Caco-2 (cell line): ENCODE measurements at regions not wholly inside any gene's neighbourhood (a gene's known extent, or its start where the extent isn't known, plus 50 kb on each side); places are given as distances from the start of the nearest gene placed in this dataset.

Experiments
- BruUV-seq: library from RNA; stranded (reverse); fragments of 400-500 nt; replicated peaks from 2 replicates; lab custom pipeline; 2021; lab: Mats Ljungman, UMichigan
- CTCF ChIA-PET: fragments of 300-600 bp; sonication (Branson Sonifier 250); formaldehyde crosslinking; loops from one replicate; lab custom pipeline; 2022; ENCODE audit warnings: antibody characterized with exemption; lab: Charles Lee
- POLR2A ChIA-PET: fragments of 300-600 bp; sonication (Branson Sonifier 250); formaldehyde crosslinking; loops from one replicate; lab custom pipeline; 2022; ENCODE audit warnings: antibody characterized with exemption; lab: Charles Lee
- DNase-seq, 2 experiments: peaks; one replicate each; pipeline versions ENCODE4 v3.0.0 to v3.0.0-alpha.2; 2020 to 2022
- H3K27me3 ChIP-seq: replicated peaks from 2 replicates; pipeline ENCODE4 v1.6.0; 2011; ENCODE audit warnings: low read length; ENCODE audit not compliant: control insufficient read depth, insufficient read depth
- H3K36me3 ChIP-seq: 2 replicates; pipeline ENCODE4 v1.5.1; 2011; ENCODE audit warnings: low read length; ENCODE audit not compliant: control insufficient read depth, insufficient read depth
- H3K4me1 ChIP-seq: fragments of 250-450 bp; sonication (Bioruptor Pico); 2 replicates; pipeline ENCODE4 v1.5.1; 2020; ENCODE audit warnings: mild to moderate bottlenecking
- H3K4me3 ChIP-seq: 2 replicates; pipeline ENCODE4 v1.5.1; 2011; ENCODE audit warnings: low read depth, mild to moderate bottlenecking, control low read depth, low read length
- H3K9me3 ChIP-seq: fragments of 250-450 bp; sonication (Bioruptor Pico); 2 replicates; pipeline ENCODE4 v1.5.1; 2020; ENCODE audit warnings: mild to moderate bottlenecking, moderate library complexity
- H3K27ac Mint-ChIP-seq: one replicate; pipeline ENCODE4 v1.8.0; 2022; ENCODE audit warnings: mixed read lengths; ENCODE audit not compliant: unreplicated experiment
- H3K27me3 Mint-ChIP-seq: one replicate; pipeline ENCODE4 v1.8.0; 2022; ENCODE audit warnings: mixed read lengths; ENCODE audit not compliant: insufficient read depth, unreplicated experiment
- H3K36me3 Mint-ChIP-seq: one replicate; pipeline ENCODE4 v1.8.0; 2022; ENCODE audit warnings: mild to moderate bottlenecking, mixed read lengths; ENCODE audit not compliant: insufficient read depth, unreplicated experiment
- H3K4me1 Mint-ChIP-seq: one replicate; pipeline ENCODE4 v1.8.0; 2022; ENCODE audit warnings: low read depth, mixed read lengths; ENCODE audit not compliant: unreplicated experiment
- H3K4me3 Mint-ChIP-seq: one replicate; pipeline ENCODE4 v1.8.0; 2022; ENCODE audit warnings: mild to moderate bottlenecking, moderate library complexity, mixed read lengths; ENCODE audit not compliant: unreplicated experiment
- H3K9me3 Mint-ChIP-seq: one replicate; pipeline ENCODE4 v1.8.0; 2022; ENCODE audit warnings: mixed read lengths; ENCODE audit not compliant: unreplicated experiment
- CTCF ChIP-seq, 2 experiments: fragments of 200-600 bp in 1 of 2; IDR thresholded peaks; 1 replicate in 1 of 2; 2 replicates in 1 of 2; pipeline versions ENCODE4 v1.5.1 to v1.8.0; 2011 to 2022; ENCODE audit warnings: antibody characterized with exemption in 1 of 2, control low read depth in 1 of 2, inconsistent platforms in 1 of 2, low read depth in 1 of 2, low read length in 1 of 2, mild to moderate bottlenecking in 1 of 2, moderate library complexity in 1 of 2; ENCODE audit not compliant: insufficient read depth in 1 of 2, severe bottlenecking in 1 of 2, unreplicated experiment in 1 of 2
- intact Hi-C: fragments of 100-400 bp; cut with micrococcal nuclease; formaldehyde crosslinking; loops from one replicate; pipeline ENCODE4 v1.10.0; 2022; ENCODE audit not compliant: unreplicated experiment

- peaks cover 10% of the 10 kb centered on the region for H3K36me3 Mint-ChIP-seq
- peak overlapping the region; percentile 67 for H3K27ac Mint-ChIP-seq
- Histone ChIP-seq H3K4me1 (peaks cover 38% of the 10 kb centered on the region), H3K9me3 (no peaks in the 10 kb centered on the region), H3K36me3 (no peaks in the 10 kb centered on the region), H3K4me3 (no peak overlapping the region), H3K27me3 (no peaks in the 10 kb centered on the region)
- CTCF ChIA-PET, result no interaction called here
- no peaks in the 10 kb centered on the region for H3K9me3 Mint-ChIP-seq
- POLR2A ChIA-PET, result no interaction called here
- H3K4me3 Mint-ChIP-seq, result no peak overlapping the region
- peak; percentile 57 to 60 for DNase-seq
- TF ChIP-seq CTCF (IDR thresholded peaks at IDR 0.05; ENCODE audit: insufficient read depth in 1 of 2, low read depth in 1 of 2, low read length in 1 of 2, severe bottlenecking in 1 of 2, unreplicated experiment in 1 of 2), result peak; percentile 54 to 64
- peaks cover 31% of the 10 kb centered on the region for H3K4me1 Mint-ChIP-seq
- intact Hi-C loops, result no loop called here
- BruUV-seq, result no TSS peak
- no peaks in the 10 kb centered on the region for H3K27me3 Mint-ChIP-seq
Measured at GRCh38 chr14:65222440-65222858, 120.1 kb upstream of the MAX start.

GRCh38 chr14:65223636-65224035 is 121.3 kb upstream of the MAX start:
- Mint-ChIP-seq H3K27ac (no peak overlapping the region), H3K4me3 (no peak overlapping the region), H3K27me3 (no peaks in the 10 kb centered on the region), H3K4me1 (peaks cover 34% of the 10 kb centered on the region), H3K9me3 (peaks cover under 1% of the 10 kb centered on the region), H3K36me3 (peaks cover 10% of the 10 kb centered on the region)
- Histone ChIP-seq H3K4me1 (peaks cover 50% of the 10 kb centered on the region), H3K36me3 (no peaks in the 10 kb centered on the region), H3K27me3 (no peaks in the 10 kb centered on the region), H3K9me3 (no peaks in the 10 kb centered on the region), H3K4me3 (no peak overlapping the region)
- no peak for TF ChIP-seq CTCF (IDR thresholded peaks at IDR 0.05; ENCODE audit: insufficient read depth in 1 of 2, low read depth in 1 of 2, low read length in 1 of 2, severe bottlenecking in 1 of 2, unreplicated experiment in 1 of 2)
- no TSS peak for BruUV-seq
- ChIA-PET CTCF (no interaction called here), POLR2A (no interaction called here)
- intact Hi-C loops, result no loop called here
- DNase-seq, result no peak

GRCh38 chr14:65224799-65225198 is 122.5 kb upstream of the MAX start:
- peaks cover 45% of the 10 kb centered on the region for H3K4me1 Mint-ChIP-seq
- ChIA-PET CTCF (interaction anchor here (2.1 kb wide), 1 partner anchor 31 kb away, joined by 5 read pairs; no protein-coding TSS in a partner anchor), POLR2A (no interaction called here)
- no peaks in the 10 kb centered on the region for H3K27me3 ChIP-seq
- peaks cover 61% of the 10 kb centered on the region for H3K4me1 ChIP-seq
- peak overlapping the region; percentile 97 for H3K27ac Mint-ChIP-seq
- intact Hi-C loops, result no loop called here
- no peak for TF ChIP-seq CTCF (IDR thresholded peaks at IDR 0.05; ENCODE audit: insufficient read depth in 1 of 2, low read depth in 1 of 2, low read length in 1 of 2, severe bottlenecking in 1 of 2, unreplicated experiment in 1 of 2)
- no peak for DNase-seq
- no peak overlapping the region for H3K4me3 Mint-ChIP-seq
- H3K4me3 ChIP-seq, result no peak overlapping the region
- no peaks in the 10 kb centered on the region for H3K36me3 ChIP-seq
- H3K27me3 Mint-ChIP-seq, result no peaks in the 10 kb centered on the region
- no peaks in the 10 kb centered on the region for H3K9me3 ChIP-seq
- H3K9me3 Mint-ChIP-seq, result peaks cover 7% of the 10 kb centered on the region
- peaks cover 10% of the 10 kb centered on the region for H3K36me3 Mint-ChIP-seq
- BruUV-seq, result no TSS peak
